Kidney (tissue), 13 donors: ENCODE measurements at regions not wholly inside any gene's neighbourhood (a gene's known extent, or its start where the extent isn't known, plus 50 kb on each side); places are given as distances from the start of the nearest gene placed in this dataset.

ENCODE experiments used
- DNase-seq, 5 donors: peaks; one replicate each; pipeline ENCODE4 v3.0.0-alpha.2; 2013 to 2020
- FAIRE-seq: peaks from 2 replicates; lab custom pipeline; 2012; peaks lifted over from hg19 to GRCh38; lab: Jason Lieb, UNC
- H3K27ac ChIP-seq, 2 donors: one replicate each; pipeline ENCODE4 v1.7.0; 2013; ENCODE audit warnings: low read depth in 2 of 2, low read length in 2 of 2, inconsistent platforms in 1 of 2
- H3K27me3 ChIP-seq: one replicate; pipeline ENCODE4 v1.7.1; 2013; ENCODE audit warnings: low read length, inconsistent platforms; ENCODE audit not compliant: control insufficient read depth, insufficient read depth
- H3K36me3 ChIP-seq, 3 donors: one replicate each; pipeline versions ENCODE4 v1.7.0 to v1.7.1; 2013; ENCODE audit warnings: low read length in 3 of 3, control low read depth in 1 of 3, inconsistent platforms in 1 of 3; ENCODE audit not compliant: insufficient read depth in 3 of 3, control insufficient read depth in 2 of 3
- H3K4me1 ChIP-seq, 3 donors: one replicate each; pipeline versions ENCODE4 v1.7.0 to v1.7.1; 2013; ENCODE audit warnings: low read length in 3 of 3, inconsistent platforms in 1 of 3, low read depth in 1 of 3; ENCODE audit not compliant: control insufficient read depth in 2 of 3, insufficient read depth in 2 of 3
- H3K4me3 ChIP-seq, 3 donors: one replicate each; pipeline versions ENCODE4 v1.7.0 to v1.8.1; 2013; ENCODE audit warnings: low read length in 3 of 3, control low read depth in 1 of 3, inconsistent platforms in 1 of 3
- H3K9ac ChIP-seq, 3 donors: one replicate each; pipeline versions ENCODE4 v1.7.0 to v1.7.1; 2013; ENCODE audit warnings: low read length in 3 of 3, control low read depth in 1 of 3, inconsistent platforms in 1 of 3
- H3K9me3 ChIP-seq, 3 donors: one replicate each; pipeline versions ENCODE4 v1.7.0 to v1.7.1; 2013; ENCODE audit warnings: low read length in 3 of 3, control low read depth in 1 of 3, inconsistent platforms in 1 of 3; ENCODE audit not compliant: control insufficient read depth in 2 of 3, insufficient read depth in 1 of 3
- CTCF ChIP-seq: IDR thresholded peaks from 3 replicates; pipeline ENCODE4 v1.5.1; 2012; ENCODE audit warnings: mild to moderate bottlenecking, moderate library complexity, borderline replicate concordance; ENCODE audit not compliant: insufficient read depth; ENCODE audit errors: extremely low read depth
- intact Hi-C: fragments of 100-400 bp; cut with DNase I; formaldehyde crosslinking; loops from one replicate; pipeline ENCODE4 v1.11.1; 2022
- donor health status: control.
- donor health status: control.
- donor health status: control.
- donor health status: control.
- donor health status: control.
- donor health status: DM: yes; HTN: yes; CAD: no.
- donor health status: Normal renal cell carcinoma (clear cell type).

DNA sequence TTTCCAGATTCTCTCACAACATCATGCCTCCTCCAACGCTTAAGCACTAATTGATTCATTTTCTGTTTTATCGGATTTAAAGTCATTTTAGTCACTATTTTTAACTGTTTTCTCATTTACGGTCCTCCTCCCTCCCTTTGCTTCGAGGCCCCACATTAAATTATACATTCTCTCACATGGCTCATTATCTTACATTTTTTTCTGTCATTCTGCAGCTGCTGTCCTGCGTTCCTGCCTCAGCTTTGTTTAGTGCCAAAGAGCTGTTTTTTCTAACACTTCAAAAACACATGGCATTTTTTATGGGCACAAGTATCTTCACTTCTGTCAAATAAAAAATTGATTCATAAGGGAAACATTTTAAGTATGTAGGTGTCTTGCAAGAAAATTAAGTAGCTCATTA is 130.1 kb upstream of the FST start:
- no peaks in the 10 kb centered on the region for H3K27me3 ChIP-seq
- H3K4me3 ChIP-seq, result no peak overlapping the region
- TF ChIP-seq CTCF, result no peak
- DNase-seq (no peak), FAIRE-seq (no peak)
- H3K27ac ChIP-seq, result no peak overlapping the region
- no peaks in the 10 kb centered on the region for H3K9me3 ChIP-seq
- H3K4me1 ChIP-seq, result no peaks in the 10 kb centered on the region
- H3K9ac ChIP-seq, result no peak overlapping the region
- intact Hi-C loops, result no loop called here
- no peaks in the 10 kb centered on the region for H3K36me3 ChIP-seq

DNA sequence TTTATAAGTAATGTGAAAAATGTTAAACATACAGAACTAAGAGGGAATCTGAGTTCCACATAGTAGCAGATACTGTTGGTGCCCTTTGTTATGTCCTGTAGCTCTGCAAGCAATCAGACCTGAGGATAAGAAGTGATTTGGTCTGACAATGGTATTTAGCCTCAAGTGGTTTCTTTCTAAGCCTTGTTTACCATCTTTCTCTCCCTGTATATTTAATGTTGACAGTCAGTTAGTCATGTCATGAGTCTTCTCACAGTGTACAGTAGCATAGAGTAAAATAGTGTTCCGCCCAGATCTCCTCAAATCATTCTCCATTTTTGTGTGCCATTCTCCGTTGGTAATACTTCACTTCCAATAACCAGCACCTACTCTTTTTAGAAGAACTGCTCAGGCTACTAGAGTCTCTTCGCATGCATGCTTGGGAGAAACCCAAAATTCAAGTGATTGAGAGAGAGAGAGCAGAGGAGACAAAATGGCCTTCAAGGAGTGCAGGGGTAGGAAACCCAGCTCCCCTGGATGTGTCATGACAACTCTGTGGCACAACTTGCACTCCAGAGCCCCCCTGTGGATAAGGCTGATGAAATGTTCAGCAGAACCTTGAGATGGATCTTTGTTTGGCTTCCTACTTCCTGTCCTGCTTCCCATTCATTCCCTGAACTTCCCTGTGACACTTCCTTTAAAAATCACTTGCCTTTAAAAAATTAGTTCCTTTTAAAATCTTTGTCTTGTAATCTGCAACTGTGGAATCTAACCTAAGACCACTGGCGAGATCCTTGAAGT is 129.2 kb upstream of the FST start:
- no peak overlapping the region for H3K9ac ChIP-seq
- no peak for DNase-seq
- no peaks in the 10 kb centered on the region for H3K27me3 ChIP-seq
- TF ChIP-seq CTCF, result no peak
- H3K9me3 ChIP-seq, result no peaks in the 10 kb centered on the region
- H3K4me1 ChIP-seq, result no peaks in the 10 kb centered on the region
- H3K36me3 ChIP-seq, result no peaks in the 10 kb centered on the region
- FAIRE-seq, result no peak
- intact Hi-C loops, result no loop called here
- H3K4me3 ChIP-seq, result no peak overlapping the region
- H3K27ac ChIP-seq, result no peak overlapping the region

- TF ChIP-seq CTCF, result no peak
- H3K27me3 ChIP-seq, result no peaks in the 10 kb centered on the region
- FAIRE-seq (no peak), DNase-seq (no peak)
- H3K9ac ChIP-seq, result no peak overlapping the region
- no peaks in the 10 kb centered on the region for H3K4me1 ChIP-seq
- H3K27ac ChIP-seq, result no peak overlapping the region
- H3K36me3 ChIP-seq, result no peaks in the 10 kb centered on the region
- intact Hi-C loops, result no loop called here
- no peak overlapping the region for H3K4me3 ChIP-seq
- H3K9me3 ChIP-seq, result no peaks in the 10 kb centered on the region
Observed at GRCh38 chr5:53355316-53355715, 125.1 kb upstream of the FST start.
